Mucosa of descending colon (tissue), 3 donors: ENCODE measurements at regions not wholly inside any gene's neighbourhood (a gene's known extent, or its start where the extent isn't known, plus 50 kb on each side); places are given as distances from the start of the nearest gene placed in this dataset.

Source experiments
- ATAC-seq: fragments of 200-7000 bp; cut with Tn5 transposase; one replicate; pipeline ENCODE4 v1.9.1; 2020; ENCODE audit warnings: mild to moderate bottlenecking, moderate library complexity
- DNase-seq, 3 donors: peaks; one replicate each; pipeline ENCODE4 v3.0.0-alpha.2; 2020
- H3K36me3 ChIP-seq: fragments of 200-600 bp; one replicate; pipeline ENCODE4 v1.8.0; 2021; ENCODE audit warnings: low read depth, mild to moderate bottlenecking
- H3K4me1 ChIP-seq: fragments of 200-600 bp; one replicate; pipeline ENCODE4 v1.8.0; 2021; ENCODE audit warnings: low read depth, mild to moderate bottlenecking
- H3K4me3 ChIP-seq: fragments of 200-600 bp; one replicate; pipeline ENCODE4 v1.8.0; 2021; ENCODE audit warnings: mild to moderate bottlenecking
- H3K9me3 ChIP-seq: fragments of 200-600 bp; one replicate; pipeline ENCODE4 v1.8.0; 2021; ENCODE audit warnings: mild to moderate bottlenecking
- CTCF ChIP-seq: fragments of 200-600 bp; IDR thresholded peaks from one replicate; pipeline ENCODE4 v1.8.0; 2022; ENCODE audit warnings: antibody characterized with exemption, mild to moderate bottlenecking
- intact Hi-C, 2 donors: fragments of 100-400 bp; cut with DNase I in 1 of 2; cut with micrococcal nuclease in 1 of 2; formaldehyde crosslinking; loops; one replicate each; pipeline versions ENCODE4 v1.11.0 to v1.11.1; 2022; cut with DNase I, micrococcal nuclease
- donor health status: DM: no; HTN: no; CAD: no; lungs with moderate emphysema.
- donor health status: DM: no; HTN: no; CAD: no.
- donor health status: DM: no; HTN: yes; CAD: no.

DNA sequence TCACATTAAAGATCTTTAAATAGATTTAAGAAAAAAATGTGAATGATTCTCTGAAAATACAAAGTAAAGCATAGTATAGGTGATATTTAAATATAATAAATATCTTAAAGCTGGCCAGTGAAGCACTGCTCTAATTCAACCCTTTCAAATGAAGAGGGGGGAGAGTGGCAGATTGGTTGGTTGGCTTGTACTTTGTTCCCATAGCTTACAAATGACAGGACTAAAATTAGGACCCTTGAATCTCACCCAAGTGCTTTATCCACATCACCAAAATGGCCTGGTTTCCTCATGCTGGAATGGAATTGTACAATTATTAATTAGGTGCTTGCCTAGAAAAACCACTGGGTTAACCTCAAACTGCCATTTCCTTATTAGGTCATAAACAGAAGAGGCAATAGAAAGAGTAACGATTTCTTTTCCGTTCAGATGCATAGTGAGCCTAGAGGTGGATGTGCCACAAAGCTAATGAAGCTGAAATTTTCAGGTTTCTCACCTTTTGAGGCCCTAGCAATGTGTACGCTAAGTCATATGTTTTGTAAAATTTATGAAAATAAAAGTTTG is 354.5 kb upstream of the CDH6 start:
- intact Hi-C loops: no loop called here
- H3K4me3 ChIP-seq: no peak overlapping the region
- H3K4me1 ChIP-seq: no peaks in the 10 kb centered on the region
- H3K36me3 ChIP-seq: no peaks in the 10 kb centered on the region
- TF ChIP-seq CTCF: no peak
- ATAC-seq (no peak), DNase-seq (no peak)
- H3K9me3 ChIP-seq: no peaks in the 10 kb centered on the region

DNA sequence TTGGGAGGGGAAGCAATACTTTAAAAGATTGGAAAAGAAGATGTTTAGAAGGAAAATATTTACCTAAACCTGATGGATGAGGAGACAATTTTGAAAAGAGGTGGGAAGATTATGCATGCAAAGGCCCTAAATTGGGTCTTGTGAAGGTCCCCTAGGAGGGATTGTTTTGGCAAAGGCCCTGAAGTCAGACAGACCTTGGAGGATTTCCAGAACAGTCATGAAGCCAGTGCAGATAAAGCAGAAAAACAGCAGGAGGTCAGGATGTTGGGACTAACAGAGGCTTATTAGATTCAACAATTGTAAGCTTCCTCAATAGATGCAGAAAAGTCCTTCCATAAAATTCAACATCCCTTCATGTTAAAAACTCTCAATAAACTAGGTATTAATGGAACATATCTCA is 361.0 kb upstream of the CDH6 start:
- DNase-seq: no peak

DNA sequence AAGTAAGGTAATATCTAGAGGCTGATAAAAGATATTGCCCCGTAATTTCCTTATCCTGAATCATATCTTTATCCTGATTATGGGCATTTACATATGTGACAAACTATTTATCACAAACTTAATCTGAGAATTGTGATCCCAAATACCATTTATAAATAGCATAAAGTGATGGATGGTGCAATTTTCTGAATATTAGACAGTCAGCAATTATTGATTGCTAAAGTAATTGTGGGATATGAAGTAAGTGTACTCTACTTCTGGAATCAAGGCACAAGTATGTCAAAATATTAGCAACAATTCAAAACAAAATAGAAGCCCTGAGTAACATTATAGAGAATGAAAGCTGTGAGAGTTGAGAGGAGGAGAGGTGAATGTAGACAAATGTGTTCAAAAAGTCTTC is 361.9 kb upstream of the CDH6 start:
- DNase-seq (no peak), ATAC-seq (no peak)
- Histone ChIP-seq H3K9me3 (no peaks in the 10 kb centered on the region), H3K36me3 (no peaks in the 10 kb centered on the region), H3K4me3 (no peak overlapping the region), H3K4me1 (no peaks in the 10 kb centered on the region)
- intact Hi-C loops: no loop called here
- no peak for TF ChIP-seq CTCF

More for the DNA sequence above, 361.0 kb upstream of the CDH6 start:
- intact Hi-C loops: no loop called here
- no peak overlapping the region for H3K4me3 ChIP-seq
- H3K36me3 ChIP-seq: no peaks in the 10 kb centered on the region
- no peak for ATAC-seq
- H3K9me3 ChIP-seq: no peaks in the 10 kb centered on the region
- H3K4me1 ChIP-seq: no peaks in the 10 kb centered on the region
- no peak for TF ChIP-seq CTCF

- no peaks in the 10 kb centered on the region for H3K4me1 ChIP-seq
- no peak for ATAC-seq
Measured at GRCh38 chr5:30831123-30831522, 362.4 kb upstream of the CDH6 start.

DNA sequence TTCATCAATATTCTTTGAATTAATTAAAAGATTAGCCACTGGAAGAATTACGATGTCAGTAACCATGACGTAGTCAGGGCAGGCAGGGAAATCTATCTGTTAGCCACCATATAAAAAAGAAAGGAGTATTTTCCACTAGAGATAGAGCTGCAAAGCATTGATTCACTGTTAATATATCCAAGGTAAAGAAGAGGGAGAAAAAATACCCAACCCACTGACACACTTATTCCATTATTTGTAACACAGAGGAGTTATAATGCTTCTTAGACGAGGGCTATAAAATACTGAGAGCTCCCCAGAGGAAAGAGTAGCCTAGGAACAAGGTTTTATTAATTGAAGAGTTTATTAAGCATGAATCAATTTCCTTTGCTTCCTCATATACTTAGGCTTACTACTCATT is 382.2 kb upstream of the CDH6 start:
- H3K4me1 ChIP-seq: peaks cover 6% of the 10 kb centered on the region
- no peak overlapping the region for H3K4me3 ChIP-seq
- no peak for DNase-seq
- TF ChIP-seq CTCF: no peak
- no peak for ATAC-seq
- H3K9me3 ChIP-seq: no peaks in the 10 kb centered on the region
- no peaks in the 10 kb centered on the region for H3K36me3 ChIP-seq
- intact Hi-C loops: no loop called here

More at GRCh38 chr5:30831123-30831522, 362.4 kb upstream of the CDH6 start:
- H3K9me3 ChIP-seq: no peaks in the 10 kb centered on the region
- no peak for DNase-seq
- H3K4me3 ChIP-seq: no peak overlapping the region
- intact Hi-C loops: no loop called here
- TF ChIP-seq CTCF: no peak
- H3K36me3 ChIP-seq: no peaks in the 10 kb centered on the region

DNA sequence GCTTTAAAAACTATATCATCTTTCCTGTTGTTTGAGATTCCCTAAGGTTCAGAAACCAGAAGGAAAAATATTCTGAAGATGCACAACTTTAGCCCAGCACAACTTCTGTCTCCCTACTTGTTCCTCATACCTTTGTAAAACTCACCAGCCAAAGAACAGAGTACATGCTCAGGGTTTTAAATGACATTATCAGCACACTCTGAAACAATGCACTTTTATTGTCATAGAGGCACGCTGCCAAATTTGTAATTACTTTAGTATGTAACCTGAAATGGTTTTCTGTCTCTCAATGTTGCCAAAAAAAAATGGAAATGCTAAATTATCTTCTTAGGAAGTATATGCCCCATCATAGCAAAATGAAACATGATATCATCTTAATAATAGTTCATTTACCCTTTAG is 383.6 kb upstream of the CDH6 start:
- no peak for TF ChIP-seq CTCF
- no peaks in the 10 kb centered on the region for H3K36me3 ChIP-seq
- H3K4me1 ChIP-seq: peaks cover 6% of the 10 kb centered on the region
- H3K9me3 ChIP-seq: no peaks in the 10 kb centered on the region
- ATAC-seq (peak; percentile 65), DNase-seq (peak in 1 of 3 donors; percentile 28)
- no peak overlapping the region for H3K4me3 ChIP-seq
- intact Hi-C loops: no loop called here
